Skeletal muscle cell (primary cell): ENCODE measurements at regions not wholly inside any gene's neighbourhood (a gene's known extent, or its start where the extent isn't known, plus 50 kb on each side); places are given as distances from the start of the nearest gene placed in this dataset.

Source experiments
- DNase-seq: peaks from one replicate; pipeline ENCODE4 v3.0.0-alpha.2; 2010; ENCODE audit warnings: low read depth
- H3K4me3 ChIP-seq: 2 replicates; pipeline ENCODE4 v1.5.1; 2011; ENCODE audit warnings: low read depth, mild to moderate bottlenecking, control low read depth, low read length, moderate library complexity

- no peak for DNase-seq
- no peak overlapping the region for H3K4me3 ChIP-seq
Observed at GRCh38 chr3:139289860-139290524, 53.8 kb upstream of the MRPS22 start.

- DNase-seq, result no peak
- no peak overlapping the region for H3K4me3 ChIP-seq
Observed at GRCh38 chr3:139291276-139292051, 52.4 kb upstream of the MRPS22 start.

GRCh38 chr3:139292192-139292591 is 51.6 kb upstream of the MRPS22 start:
- DNase-seq, result no peak
- no peak overlapping the region for H3K4me3 ChIP-seq

- no peak for DNase-seq
- H3K4me3 ChIP-seq, result no peak overlapping the region
Observed at GRCh38 chr3:139292711-139293664, 50.8 kb upstream of the MRPS22 start.

- H3K4me3 ChIP-seq, result no peak overlapping the region
- DNase-seq, result no peak
Observed at GRCh38 chr3:139293665-139294023, 50.2 kb upstream of the MRPS22 start.
